Endothelial cell of umbilical vein (primary cell): ENCODE measurements at regions not wholly inside any gene's neighbourhood (a gene's known extent, or its start where the extent isn't known, plus 50 kb on each side); places are given as distances from the start of the nearest gene placed in this dataset.

Experiments
- BruUV-seq: library from RNA; stranded (reverse); fragments of 400-500 nt; replicated peaks from 2 replicates; lab custom pipeline; 2021; lab: Mats Ljungman, UMichigan
- CTCF ChIA-PET: fragments of 300-600, 350-600 bp; sonication (Branson Sonifier 250); formaldehyde crosslinking; loops from one replicate; lab custom pipeline; 2021; ENCODE audit warnings: antibody characterized with exemption, inconsistent platforms; lab: Charles Lee
- POLR2A ChIA-PET: fragments of 300-600, 350-600 bp; sonication (Branson Sonifier 250); formaldehyde crosslinking; loops from one replicate; lab custom pipeline; 2021; ENCODE audit warnings: antibody characterized with exemption, inconsistent platforms; lab: Charles Lee
- DNase-seq: peaks from one replicate; pipeline ENCODE4 v3.0.0-alpha.2; 2011; ENCODE audit warnings: low read depth, low spot score
- FAIRE-seq: peaks from 2 replicates; lab custom pipeline; 2011; peaks lifted over from hg19 to GRCh38; lab: Jason Lieb, UNC
- H2AFZ ChIP-seq: 2 replicates; pipeline ENCODE4 v1.6.0; 2012; ENCODE audit warnings: low read depth, low read length, control low read depth, inconsistent platforms
- H3K27ac ChIP-seq: 2 replicates; pipeline ENCODE4 v1.5.1; 2011; ENCODE audit warnings: low read depth, mild to moderate bottlenecking, control low read depth, low read length, moderate library complexity; ENCODE audit not compliant: insufficient read depth
- H3K27me3 ChIP-seq, 2 experiments: 2 replicates each; pipeline versions ENCODE4 v1.6.0 to v1.6.1; 2011; ENCODE audit warnings: low read length in 2 of 2, mixed read lengths in 1 of 2; ENCODE audit not compliant: control insufficient read depth in 2 of 2, insufficient read depth in 2 of 2
- H3K36me3 ChIP-seq, 2 experiments: 2 replicates in 1 of 2; 3 replicates in 1 of 2; pipeline ENCODE4 v1.5.1; 2011; ENCODE audit warnings: low read length in 2 of 2, mild to moderate bottlenecking in 1 of 2, moderate library complexity in 1 of 2; ENCODE audit not compliant: control insufficient read depth in 2 of 2, insufficient read depth in 2 of 2; ENCODE audit errors: extremely low read depth in 1 of 2
- H3K4me1 ChIP-seq: 3 replicates; pipeline ENCODE4 v1.5.1; 2011; ENCODE audit warnings: mild to moderate bottlenecking, low read length; ENCODE audit not compliant: control insufficient read depth, insufficient read depth; ENCODE audit errors: extremely low read depth
- H3K4me2 ChIP-seq: 2 replicates; pipeline ENCODE4 v1.6.1; 2011; ENCODE audit warnings: low read length, control low read depth, mixed read lengths; ENCODE audit not compliant: insufficient read depth
- H3K4me3 ChIP-seq, 3 experiments: fragments of 200-600 bp in 1 of 3; sonication (generic), shearing (Covaris generic) in 1 of 3; replicated peaks in 1 of 3; 2 replicates each; pipeline ENCODE4 v1.5.1; 2011 to 2016; ENCODE audit warnings: control low read depth in 3 of 3, low read length in 3 of 3, mild to moderate bottlenecking in 2 of 3, inconsistent platforms in 1 of 3, low read depth in 1 of 3, moderate library complexity in 1 of 3; ENCODE audit not compliant: insufficient read depth in 1 of 3
- H3K79me2 ChIP-seq: 2 replicates; pipeline ENCODE4 v1.6.0; 2012; ENCODE audit warnings: low read length, inconsistent platforms; ENCODE audit not compliant: control insufficient read depth, insufficient read depth
- H3K9ac ChIP-seq: replicated peaks from 2 replicates; pipeline ENCODE3; 2011; ENCODE audit warnings: low read length, control low read depth; ENCODE audit not compliant: insufficient read depth; ENCODE audit errors: extremely low read depth
- H3K9me1 ChIP-seq: replicated peaks from 3 replicates; pipeline ENCODE4 v1.6.0; 2011; ENCODE audit warnings: mild to moderate bottlenecking, low read length; ENCODE audit not compliant: control insufficient read depth, insufficient read depth; ENCODE audit errors: extremely low read depth
- H3K9me3 ChIP-seq: replicated peaks from 2 replicates; pipeline ENCODE4 v1.5.1; 2012; ENCODE audit warnings: low read length, inconsistent platforms; ENCODE audit not compliant: control insufficient read depth, insufficient read depth
- H4K20me1 ChIP-seq: replicated peaks from 2 replicates; pipeline ENCODE3; 2011; ENCODE audit warnings: mild to moderate bottlenecking, low read length; ENCODE audit not compliant: control insufficient read depth, insufficient read depth; ENCODE audit errors: extremely low read depth
- EZH2 ChIP-seq: IDR thresholded peaks from 2 replicates; pipeline ENCODE4 v1.6.1; 2012; ENCODE audit warnings: borderline replicate concordance, low read depth, mild to moderate bottlenecking, moderate library complexity, low read length, inconsistent platforms; ENCODE audit not compliant: severe bottlenecking
- FOS ChIP-seq: IDR thresholded peaks from 2 replicates; pipeline ENCODE4 v1.6.1; 2011; ENCODE audit warnings: mild to moderate bottlenecking, low read length, moderate library complexity, borderline replicate concordance; ENCODE audit not compliant: insufficient read depth
- GATA2 ChIP-seq: IDR thresholded peaks from 2 replicates; pipeline ENCODE4 v1.7.0; 2011; ENCODE audit warnings: low read depth, mild to moderate bottlenecking, moderate library complexity, mixed read lengths, low read length; ENCODE audit not compliant: insufficient read length, insufficient read depth
- JUN ChIP-seq: IDR thresholded peaks from 2 replicates; pipeline ENCODE4 v1.6.1; 2011; ENCODE audit warnings: borderline replicate concordance, low read depth; ENCODE audit not compliant: insufficient read length, insufficient read depth
- MYC ChIP-seq: IDR thresholded peaks from one replicate; pipeline ENCODE4 v1.6.1; 2011; ENCODE audit warnings: mild to moderate bottlenecking, low read depth, low read length
- POLR2A ChIP-seq: IDR thresholded peaks from 2 replicates; pipeline ENCODE4 v1.6.1; 2012; ENCODE audit warnings: low read depth, mild to moderate bottlenecking, control low read depth, low read length
- POLR2AphosphoS5 ChIP-seq: IDR thresholded peaks from 2 replicates; pipeline ENCODE4 v1.6.1; 2012; ENCODE audit warnings: low read depth, mild to moderate bottlenecking, control low read depth, low read length, moderate library complexity; ENCODE audit not compliant: insufficient read depth
- dilution Hi-C: fragments of 300-500 bp; cut with MboI; formaldehyde crosslinking; loops from one replicate; pipeline ENCODE4 v1.15.0; 2019; ENCODE audit warnings: low sequenced_read_pairs; ENCODE audit not compliant: extremely low pct_ligation_motif_present
- intact Hi-C: fragments of 100-400 bp; cut with micrococcal nuclease; formaldehyde crosslinking; loops from one replicate; pipeline ENCODE4 v1.10.0; 2022
- TF ChIP-seq, protein P1 (sequence below), 2 donors: IDR thresholded peaks; 1 replicate in 1 of 2; 2 replicates in 1 of 2; pipeline ENCODE4 v1.5.1; 2011; ENCODE audit warnings: low read length in 2 of 2, mild to moderate bottlenecking in 2 of 2, moderate library complexity in 2 of 2, control low read depth in 1 of 2, inconsistent platforms in 1 of 2, low read depth in 1 of 2; ENCODE audit not compliant: insufficient read depth in 1 of 2; ENCODE audit errors: extremely low read depth in 1 of 2
- TF ChIP-seq, protein P2 (sequence below): IDR thresholded peaks from 2 replicates; pipeline ENCODE4 v1.6.1; 2011; ENCODE audit not compliant: insufficient read depth, insufficient read length

DNA sequence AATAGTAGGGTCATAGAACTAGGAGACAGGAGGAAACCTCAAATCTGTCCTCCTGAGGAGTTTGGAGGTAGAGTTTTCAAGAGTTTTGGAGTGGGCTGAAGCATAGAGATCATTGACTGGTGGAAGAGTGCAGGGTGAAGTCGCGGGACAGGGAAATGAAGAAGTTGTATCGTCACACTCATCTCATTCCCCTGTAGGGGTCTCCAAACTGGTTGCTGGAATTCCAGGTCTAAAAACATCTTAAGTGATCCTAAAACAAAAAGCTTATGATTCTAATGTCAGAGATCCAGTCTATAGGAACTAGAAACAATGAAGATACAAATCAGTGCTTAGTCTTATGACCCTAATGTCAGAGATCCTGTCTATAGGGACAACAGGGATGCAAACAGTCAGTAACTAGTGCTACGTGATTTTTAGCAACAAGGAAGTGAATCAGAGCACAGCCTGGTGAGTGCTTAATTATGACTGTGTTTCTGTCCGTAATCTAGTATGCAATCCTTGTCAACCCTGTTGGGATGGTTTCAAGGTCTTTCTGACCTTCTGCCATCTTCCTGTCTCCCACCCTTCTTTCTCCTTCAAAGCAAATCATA lies 139.4 kb downstream of the SKIDA1 start:
- Histone ChIP-seq H2AFZ (peak overlapping the region; percentile 28), H3K27me3 (no peaks in the 10 kb centered on the region), H4K20me1 (no peaks in the 10 kb centered on the region), H3K4me1 (no peaks in the 10 kb centered on the region), H3K9me3 (no peaks in the 10 kb centered on the region), H3K79me2 (no peaks in the 10 kb centered on the region), H3K9me1 (no peaks in the 10 kb centered on the region), H3K9ac (no peak overlapping the region), H3K4me3 (no peak overlapping the region), H3K27ac (no peak overlapping the region), H3K36me3 (no peaks in the 10 kb centered on the region), H3K4me2 (no peak overlapping the region)
- dilution Hi-C loops (no loop called here), intact Hi-C loops (no loop called here)
- ChIA-PET POLR2A (no interaction called here), CTCF (interaction anchor here (1.3 kb wide), 1 partner anchor 13 kb away, joined by 3 read pairs; no protein-coding TSS in a partner anchor)
- no TSS peak for BruUV-seq
- TF ChIP-seq, protein P1, sequence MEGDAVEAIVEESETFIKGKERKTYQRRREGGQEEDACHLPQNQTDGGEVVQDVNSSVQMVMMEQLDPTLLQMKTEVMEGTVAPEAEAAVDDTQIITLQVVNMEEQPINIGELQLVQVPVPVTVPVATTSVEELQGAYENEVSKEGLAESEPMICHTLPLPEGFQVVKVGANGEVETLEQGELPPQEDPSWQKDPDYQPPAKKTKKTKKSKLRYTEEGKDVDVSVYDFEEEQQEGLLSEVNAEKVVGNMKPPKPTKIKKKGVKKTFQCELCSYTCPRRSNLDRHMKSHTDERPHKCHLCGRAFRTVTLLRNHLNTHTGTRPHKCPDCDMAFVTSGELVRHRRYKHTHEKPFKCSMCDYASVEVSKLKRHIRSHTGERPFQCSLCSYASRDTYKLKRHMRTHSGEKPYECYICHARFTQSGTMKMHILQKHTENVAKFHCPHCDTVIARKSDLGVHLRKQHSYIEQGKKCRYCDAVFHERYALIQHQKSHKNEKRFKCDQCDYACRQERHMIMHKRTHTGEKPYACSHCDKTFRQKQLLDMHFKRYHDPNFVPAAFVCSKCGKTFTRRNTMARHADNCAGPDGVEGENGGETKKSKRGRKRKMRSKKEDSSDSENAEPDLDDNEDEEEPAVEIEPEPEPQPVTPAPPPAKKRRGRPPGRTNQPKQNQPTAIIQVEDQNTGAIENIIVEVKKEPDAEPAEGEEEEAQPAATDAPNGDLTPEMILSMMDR (IDR thresholded peaks at IDR 0.05; ENCODE audit: extremely low read depth in 1 of 2, insufficient read depth in 1 of 2, low read depth in 1 of 2, low read length in 2 of 2): no peak
- TF ChIP-seq POLR2A (no peak), FOS (no peak), JUN (no peak), EZH2 (no peak), POLR2AphosphoS5 (no peak), GATA2 (no peak), MYC (no peak)
- TF ChIP-seq, protein P2, sequence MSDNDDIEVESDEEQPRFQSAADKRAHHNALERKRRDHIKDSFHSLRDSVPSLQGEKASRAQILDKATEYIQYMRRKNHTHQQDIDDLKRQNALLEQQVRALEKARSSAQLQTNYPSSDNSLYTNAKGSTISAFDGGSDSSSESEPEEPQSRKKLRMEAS: no peak
- no peak for DNase-seq
- FAIRE-seq: peak; percentile 71
